Pancreas (tissue), 10 donors: ENCODE measurements at regions not wholly inside any gene's neighbourhood (a gene's known extent, or its start where the extent isn't known, plus 50 kb on each side); places are given as distances from the start of the nearest gene placed in this dataset.

Experiments used
- ATAC-seq, 4 donors: fragments of 200-7000 bp; cut with Tn5 transposase; one replicate each; pipeline versions ENCODE4 v1.8.0 to v1.9.1; 2020; ENCODE audit warnings: mild to moderate bottlenecking in 4 of 4, moderate library complexity in 4 of 4
- DNase-seq, 6 donors: peaks; one replicate each; pipeline ENCODE4 v3.0.0-alpha.2; 2020
- FAIRE-seq: peaks from 2 replicates; lab custom pipeline; 2012; peaks lifted over from hg19 to GRCh38; lab: Jason Lieb, UNC
- H3K27ac ChIP-seq, 4 donors: fragments of 200-600 bp; sonication (generic); 1 replicate in 3 of 4; 2 replicates in 1 of 4; pipeline versions ENCODE4 v1.5.0 to v1.8.0; 2020
- H3K27me3 ChIP-seq, 4 donors: fragments of 200-600 bp; one replicate each; pipeline ENCODE4 v1.8.0; 2021
- H3K36me3 ChIP-seq, 3 donors: fragments of 200-600 bp; sonication (generic) in 1 of 3; one replicate each; pipeline versions ENCODE4 v1.5.0 to v1.8.0; 2020 to 2021
- H3K4me1 ChIP-seq, 3 donors: fragments of 200-600 bp; one replicate each; pipeline ENCODE4 v1.8.0; 2021
- H3K4me3 ChIP-seq, 4 donors: fragments of 200-600 bp; sonication (generic) in 2 of 4; one replicate each; pipeline versions ENCODE4 v1.5.0 to v1.8.0; 2020 to 2021
- H3K9me3 ChIP-seq, 4 donors: fragments of 200-600 bp; one replicate each; pipeline ENCODE4 v1.8.0; 2021
- CTCF ChIP-seq, 4 donors: fragments of 200-600 bp; sonication (generic) in 3 of 4; IDR thresholded peaks; one replicate each; pipeline versions ENCODE4 v1.5.0 to v1.8.0; 2021; ENCODE audit warnings: antibody characterized with exemption in 4 of 4
- WGBS, 2 donors: extraction: QIAGEN DNeasy Blood & Tissue Kit; methylation state at CpG; one replicate each; pipeline ENCODE4 v1.1.7; 2013; 5-methylcytosine and 5-hydroxymethylcytosine counted together
- intact Hi-C, 3 donors: fragments of 100-400 bp; cut with DNase I; formaldehyde crosslinking; loops; one replicate each; pipeline versions ENCODE4 v1.11.1 to v1.14.2; 2022
- donor health status: healthy with polysubstance abuse.
- donor health status: DM: no; HTN: no; CAD: no; lungs with moderate emphysema.
- donor health status: DM: no; HTN: no; CAD: no.
- donor health status: control.
- donor health status: control.
- donor health status: Bipolar disorder and iron deficiency.
- donor health status: DM: yes; HTN: yes; CAD: no.
- donor health status: DM: no; HTN: no; CAD: no.
- donor health status: DM: no; HTN: no; CAD: no.
- donor health status: DM: yes; HTN: yes; CAD: no.

- intact Hi-C loops, result no loop called here
- Histone ChIP-seq H3K4me1 (no peaks in the 10 kb centered on the region), H3K4me3 (no peak overlapping the region), H3K9me3 (no peaks in the 10 kb centered on the region), H3K27me3 (no peaks in the 10 kb centered on the region), H3K27ac (no peak overlapping the region), H3K36me3 (no peaks in the 10 kb centered on the region)
- ATAC-seq (no peak), DNase-seq (peak in 1 of 6 donors; percentile 30), FAIRE-seq (no peak)
- TF ChIP-seq CTCF (IDR thresholded peaks at IDR 0.05), result no peak
- WGBS, 2 donors, result 86 to 94% methylated on average over 7 of the region's 7 CpGs
Measured at GRCh38 chr2:10238396-10238795, 64.3 kb upstream of the HPCAL1 start.

- no peak for FAIRE-seq
- Histone ChIP-seq H3K4me1 (no peaks in the 10 kb centered on the region), H3K27ac (no peak overlapping the region), H3K27me3 (no peaks in the 10 kb centered on the region), H3K4me3 (no peak overlapping the region), H3K9me3 (no peaks in the 10 kb centered on the region), H3K36me3 (no peaks in the 10 kb centered on the region)
- WGBS, 2 donors, result 83 to 85% methylated on average over 13 of the region's 13 CpGs
- DNase-seq, result peak in 1 of 6 donors; percentile 41
- intact Hi-C loops, result no loop called here
- no peak for ATAC-seq
- TF ChIP-seq CTCF (IDR thresholded peaks at IDR 0.05), result no peak
Measured at GRCh38 chr2:10238991-10239485, 63.7 kb upstream of the HPCAL1 start.

GRCh38 chr2:10239561-10239967 is 63.1 kb upstream of the HPCAL1 start:
- no peaks in the 10 kb centered on the region for H3K27me3 ChIP-seq
- no peaks in the 10 kb centered on the region for H3K9me3 ChIP-seq
- 87 to 90% methylated on average over 14 of the region's 14 CpGs for WGBS, 2 donors
- DNase-seq (peak in 2 of 6 donors; percentile 33 to 38), ATAC-seq (no peak), FAIRE-seq (no peak)
- no peak overlapping the region for H3K4me3 ChIP-seq
- no peaks in the 10 kb centered on the region for H3K36me3 ChIP-seq
- intact Hi-C loops, result no loop called here
- H3K27ac ChIP-seq, result no peak overlapping the region
- no peak for TF ChIP-seq CTCF (IDR thresholded peaks at IDR 0.05)
- H3K4me1 ChIP-seq, result no peaks in the 10 kb centered on the region

- no peaks in the 10 kb centered on the region for H3K4me1 ChIP-seq
- no peak for TF ChIP-seq CTCF (IDR thresholded peaks at IDR 0.05)
- DNase-seq, result peak in 2 of 6 donors; percentile 35 to 53
- 90 to 93% methylated on average over 17 to 18 of the region's 18 CpGs for WGBS, 2 donors
- H3K9me3 ChIP-seq, result no peaks in the 10 kb centered on the region
- H3K27ac ChIP-seq, result no peak overlapping the region
- H3K27me3 ChIP-seq, result no peaks in the 10 kb centered on the region
- FAIRE-seq, result no peak
- H3K36me3 ChIP-seq, result no peaks in the 10 kb centered on the region
- intact Hi-C loops, result no loop called here
- ATAC-seq, result no peak
- H3K4me3 ChIP-seq, result no peak overlapping the region
Measured at GRCh38 chr2:10240161-10240681, 62.5 kb upstream of the HPCAL1 start.

GRCh38 chr2:10240911-10241610 is 61.6 kb upstream of the HPCAL1 start:
- no peaks in the 10 kb centered on the region for H3K4me1 ChIP-seq
- H3K36me3 ChIP-seq, result no peaks in the 10 kb centered on the region
- ATAC-seq, result no peak
- intact Hi-C loops, result no loop called here
- H3K27me3 ChIP-seq, result no peaks in the 10 kb centered on the region
- FAIRE-seq, result no peak
- peak in 2 of 6 donors; percentile 43 to 45 for DNase-seq
- no peak overlapping the region for H3K27ac ChIP-seq
- H3K9me3 ChIP-seq, result no peaks in the 10 kb centered on the region
- WGBS, 2 donors, result 88 to 93% methylated on average over 21 of the region's 21 CpGs
- TF ChIP-seq CTCF (IDR thresholded peaks at IDR 0.05), result no peak
- no peak overlapping the region for H3K4me3 ChIP-seq
